ENCODE measurements at regions not wholly inside any gene's neighbourhood (a gene's known extent, or its start where the extent isn't known, plus 50 kb on each side); places are given as distances from the start of the nearest gene placed in this dataset.

DNA sequence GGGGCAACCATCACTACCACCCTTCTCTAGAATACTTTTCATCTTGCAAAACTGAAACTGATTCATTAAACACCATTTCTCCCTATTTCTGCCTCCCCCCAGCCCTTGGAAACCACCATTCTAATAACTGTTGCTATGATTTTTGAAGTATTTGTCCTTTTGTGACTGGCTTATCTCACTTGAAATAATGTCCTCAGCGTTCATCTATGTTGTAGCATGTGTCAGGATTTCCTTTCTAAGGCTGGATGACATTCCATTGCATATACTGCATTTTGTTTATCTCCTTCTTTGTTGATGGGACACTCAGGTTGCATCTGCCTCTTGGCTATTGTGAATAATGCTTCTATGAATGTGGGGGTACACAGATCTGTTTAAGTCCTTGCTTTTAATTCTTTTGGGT lies 327.6 kb upstream of the ZNF32 start:
- no TSS peak for BruUV-seq (replicated peaks)
- Histone ChIP-seq H3K36me3 (ENCODE audit: control insufficient read depth, insufficient read depth, low read length) (no peaks in the 10 kb centered on the region), H3K9me3 (ENCODE audit: control insufficient read depth, insufficient read depth, low read depth, low read length) (no peaks in the 10 kb centered on the region), H3K4me3 (ENCODE audit: low read depth in 2 of 2, low read length in 2 of 2) (no peak overlapping the region), H3K4me1 (ENCODE audit: control insufficient read depth, insufficient read depth, low read length) (no peaks in the 10 kb centered on the region), H3K27ac (ENCODE audit: low read length) (no peak overlapping the region), H3K27me3 (ENCODE audit: control insufficient read depth, insufficient read depth, low read length) (no peaks in the 10 kb centered on the region)
- intact Hi-C loops (cut with micrococcal nuclease; ENCODE audit: unreplicated experiment), result no loop called here
- TF ChIP-seq TCF7L2 (IDR thresholded peaks at IDR 0.05; ENCODE audit: low read depth, low read length), result no peak
- no peak for TF ChIP-seq POLR2AphosphoS5 (IDR thresholded peaks at IDR 0.05; ENCODE audit: low read depth, low read length)
- TF ChIP-seq, protein P1, sequence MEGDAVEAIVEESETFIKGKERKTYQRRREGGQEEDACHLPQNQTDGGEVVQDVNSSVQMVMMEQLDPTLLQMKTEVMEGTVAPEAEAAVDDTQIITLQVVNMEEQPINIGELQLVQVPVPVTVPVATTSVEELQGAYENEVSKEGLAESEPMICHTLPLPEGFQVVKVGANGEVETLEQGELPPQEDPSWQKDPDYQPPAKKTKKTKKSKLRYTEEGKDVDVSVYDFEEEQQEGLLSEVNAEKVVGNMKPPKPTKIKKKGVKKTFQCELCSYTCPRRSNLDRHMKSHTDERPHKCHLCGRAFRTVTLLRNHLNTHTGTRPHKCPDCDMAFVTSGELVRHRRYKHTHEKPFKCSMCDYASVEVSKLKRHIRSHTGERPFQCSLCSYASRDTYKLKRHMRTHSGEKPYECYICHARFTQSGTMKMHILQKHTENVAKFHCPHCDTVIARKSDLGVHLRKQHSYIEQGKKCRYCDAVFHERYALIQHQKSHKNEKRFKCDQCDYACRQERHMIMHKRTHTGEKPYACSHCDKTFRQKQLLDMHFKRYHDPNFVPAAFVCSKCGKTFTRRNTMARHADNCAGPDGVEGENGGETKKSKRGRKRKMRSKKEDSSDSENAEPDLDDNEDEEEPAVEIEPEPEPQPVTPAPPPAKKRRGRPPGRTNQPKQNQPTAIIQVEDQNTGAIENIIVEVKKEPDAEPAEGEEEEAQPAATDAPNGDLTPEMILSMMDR (IDR thresholded peaks at IDR 0.05), result no peak
- TF ChIP-seq, protein P2, sequence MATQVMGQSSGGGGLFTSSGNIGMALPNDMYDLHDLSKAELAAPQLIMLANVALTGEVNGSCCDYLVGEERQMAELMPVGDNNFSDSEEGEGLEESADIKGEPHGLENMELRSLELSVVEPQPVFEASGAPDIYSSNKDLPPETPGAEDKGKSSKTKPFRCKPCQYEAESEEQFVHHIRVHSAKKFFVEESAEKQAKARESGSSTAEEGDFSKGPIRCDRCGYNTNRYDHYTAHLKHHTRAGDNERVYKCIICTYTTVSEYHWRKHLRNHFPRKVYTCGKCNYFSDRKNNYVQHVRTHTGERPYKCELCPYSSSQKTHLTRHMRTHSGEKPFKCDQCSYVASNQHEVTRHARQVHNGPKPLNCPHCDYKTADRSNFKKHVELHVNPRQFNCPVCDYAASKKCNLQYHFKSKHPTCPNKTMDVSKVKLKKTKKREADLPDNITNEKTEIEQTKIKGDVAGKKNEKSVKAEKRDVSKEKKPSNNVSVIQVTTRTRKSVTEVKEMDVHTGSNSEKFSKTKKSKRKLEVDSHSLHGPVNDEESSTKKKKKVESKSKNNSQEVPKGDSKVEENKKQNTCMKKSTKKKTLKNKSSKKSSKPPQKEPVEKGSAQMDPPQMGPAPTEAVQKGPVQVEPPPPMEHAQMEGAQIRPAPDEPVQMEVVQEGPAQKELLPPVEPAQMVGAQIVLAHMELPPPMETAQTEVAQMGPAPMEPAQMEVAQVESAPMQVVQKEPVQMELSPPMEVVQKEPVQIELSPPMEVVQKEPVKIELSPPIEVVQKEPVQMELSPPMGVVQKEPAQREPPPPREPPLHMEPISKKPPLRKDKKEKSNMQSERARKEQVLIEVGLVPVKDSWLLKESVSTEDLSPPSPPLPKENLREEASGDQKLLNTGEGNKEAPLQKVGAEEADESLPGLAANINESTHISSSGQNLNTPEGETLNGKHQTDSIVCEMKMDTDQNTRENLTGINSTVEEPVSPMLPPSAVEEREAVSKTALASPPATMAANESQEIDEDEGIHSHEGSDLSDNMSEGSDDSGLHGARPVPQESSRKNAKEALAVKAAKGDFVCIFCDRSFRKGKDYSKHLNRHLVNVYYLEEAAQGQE (IDR thresholded peaks at IDR 0.05; ENCODE audit: insufficient read depth in 1 of 2, low read depth in 2 of 2, low read length in 1 of 2), result no peak
- TF ChIP-seq SIN3A (IDR thresholded peaks at IDR 0.05; ENCODE audit: borderline replicate concordance, insufficient read depth, low read depth, low read length), result no peak
- DNase-seq (ENCODE audit: low read depth, low spot score) (no peak), ATAC-seq (no peak)
- CTCF ChIA-PET, result no interaction called here
- POLR2A ChIA-PET, result no interaction called here
- in situ Hi-C loops (cut with HindIII; ENCODE audit: low pct_unique_long_range_greater_than_20kb, low sequenced_read_pairs), result no loop called here

DNA sequence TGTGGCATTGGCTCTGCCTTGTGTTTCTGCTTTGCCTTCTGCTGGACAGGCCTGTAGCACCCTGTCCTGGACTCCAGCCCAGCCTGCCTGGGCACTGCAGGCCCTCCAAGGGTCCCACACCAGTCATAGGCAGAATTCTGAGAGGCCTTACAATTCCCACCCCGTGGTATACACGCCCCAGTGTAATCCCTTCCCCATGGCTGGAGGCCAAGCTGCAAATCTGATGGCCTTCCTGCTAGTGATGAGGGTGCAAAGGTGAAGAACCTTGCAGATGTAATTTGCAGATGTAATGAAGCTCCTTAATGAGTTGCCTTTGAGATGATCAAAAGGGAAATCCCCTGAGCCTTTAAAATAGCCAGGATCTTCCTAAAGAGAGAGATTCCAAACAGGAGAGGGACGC lies 325.1 kb upstream of the ZNF32 start:
- H3K27ac ChIP-seq (ENCODE audit: low read length), result no peak overlapping the region
- BruUV-seq (replicated peaks), result no TSS peak
- intact Hi-C loops (cut with micrococcal nuclease; ENCODE audit: unreplicated experiment), result no loop called here
- DNase-seq (ENCODE audit: low read depth, low spot score) (no peak), ATAC-seq (no peak)
- ChIA-PET CTCF (no interaction called here), POLR2A (no interaction called here)
- H3K4me3 ChIP-seq (ENCODE audit: low read depth in 2 of 2, low read length in 2 of 2), result no peak overlapping the region
- TF ChIP-seq TCF7L2 (IDR thresholded peaks at IDR 0.05; ENCODE audit: low read depth, low read length) (no peak), SIN3A (IDR thresholded peaks at IDR 0.05; ENCODE audit: borderline replicate concordance, insufficient read depth, low read depth, low read length) (no peak), POLR2AphosphoS5 (IDR thresholded peaks at IDR 0.05; ENCODE audit: low read depth, low read length) (no peak)
- TF ChIP-seq, protein P1 (IDR thresholded peaks at IDR 0.05), result no peak
- TF ChIP-seq, protein P2 (IDR thresholded peaks at IDR 0.05; ENCODE audit: insufficient read depth in 1 of 2, low read depth in 2 of 2, low read length in 1 of 2), result no peak
- in situ Hi-C loops (cut with HindIII; ENCODE audit: low pct_unique_long_range_greater_than_20kb, low sequenced_read_pairs), result no loop called here
- H3K27me3 ChIP-seq (ENCODE audit: control insufficient read depth, insufficient read depth, low read length), result no peaks in the 10 kb centered on the region
- no peaks in the 10 kb centered on the region for H3K9me3 ChIP-seq (ENCODE audit: control insufficient read depth, insufficient read depth, low read depth, low read length)
- H3K4me1 ChIP-seq (ENCODE audit: control insufficient read depth, insufficient read depth, low read length), result no peaks in the 10 kb centered on the region
- no peaks in the 10 kb centered on the region for H3K36me3 ChIP-seq (ENCODE audit: control insufficient read depth, insufficient read depth, low read length)
